Stimulated activated CD8-positive, alpha-beta memory T cell treated with anti-CD3 and anti-CD28 coated beads, Interleukin-4, amount 100 ng/mL, for 24 hours (primary cell): ENCODE measurements at regions not wholly inside any gene's neighbourhood (a gene's known extent, or its start where the extent isn't known, plus 50 kb on each side); places are given as distances from the start of the nearest gene placed in this dataset.

Experiments
- DNase-seq: peaks from one replicate; pipeline ENCODE4 v3.0.0-alpha.2; 2020; ENCODE audit warnings: low read depth

DNA sequence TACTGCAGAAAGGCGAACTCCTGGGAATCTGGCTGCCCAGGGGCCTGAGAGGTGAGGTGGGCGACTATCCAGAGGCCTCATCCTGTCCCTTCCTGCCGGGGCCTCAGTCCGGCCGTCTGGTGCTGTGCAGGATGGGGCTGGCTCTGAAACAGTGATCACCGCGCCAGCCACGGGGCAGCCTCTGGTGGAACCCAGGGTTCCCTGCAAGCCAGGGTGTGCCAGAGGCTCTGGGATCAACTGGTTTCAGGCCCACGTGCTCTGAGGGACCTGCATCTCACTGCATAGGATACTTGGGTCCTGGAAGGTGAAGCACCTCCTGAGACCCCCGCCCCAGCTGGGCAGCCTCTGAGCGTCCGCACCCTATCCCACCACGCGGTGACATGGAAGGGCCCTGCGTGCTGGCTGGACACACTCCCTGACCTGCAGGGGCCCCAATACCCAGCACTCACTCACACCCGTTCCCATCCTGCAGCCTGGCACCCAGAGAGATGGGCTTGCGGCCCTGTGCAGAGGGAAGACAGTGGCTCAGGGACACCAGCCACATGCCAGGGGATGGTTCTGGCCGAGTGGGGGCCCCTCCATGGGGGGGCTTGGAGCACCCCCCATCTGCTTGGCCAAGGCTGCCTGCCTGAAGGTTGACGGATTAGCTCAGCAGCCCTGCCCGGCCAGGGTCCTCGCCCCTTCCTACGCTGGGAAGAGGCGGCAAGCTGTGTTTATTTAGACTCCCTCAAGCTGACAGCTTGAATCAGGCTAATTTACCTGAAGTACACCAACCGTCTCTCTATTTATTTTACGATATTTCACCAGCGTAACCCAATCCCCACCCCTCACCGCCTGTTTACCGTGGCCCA lies 64.3 kb upstream of the TTC34 start:
- no peak for DNase-seq

DNA sequence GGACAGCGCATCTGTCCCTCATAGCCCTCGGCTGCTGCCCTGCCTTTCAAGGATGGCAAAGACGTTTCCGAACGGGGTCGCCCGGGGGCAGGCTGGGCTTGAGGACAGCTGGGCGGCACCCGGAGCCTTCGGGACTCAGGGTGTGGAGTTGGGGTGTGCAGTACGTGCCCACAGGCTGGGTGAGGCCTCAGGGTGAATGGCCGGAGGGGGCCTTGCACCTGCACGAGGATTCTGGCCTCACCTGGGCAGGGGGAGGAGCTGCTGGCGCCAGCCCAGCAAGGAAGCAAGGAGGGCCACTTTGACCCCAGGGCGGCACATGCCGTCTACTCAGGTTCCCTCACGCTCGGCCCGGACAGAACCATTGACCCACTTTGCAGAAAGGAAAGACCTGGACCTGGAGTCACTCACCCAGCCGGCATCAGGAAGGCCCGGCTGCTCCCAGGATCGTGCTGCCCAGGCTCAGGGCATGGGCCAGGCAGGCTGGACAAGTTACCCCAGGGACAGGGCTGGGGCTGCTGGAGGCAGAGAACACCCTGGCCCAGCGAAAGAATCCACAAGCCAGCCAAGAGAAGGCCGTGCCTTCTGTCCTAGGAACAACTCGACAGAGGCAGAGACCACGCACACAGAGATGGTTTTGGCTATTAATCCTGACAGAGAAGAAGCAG lies 65.1 kb upstream of the TTC34 start:
- DNase-seq = no peak

DNA sequence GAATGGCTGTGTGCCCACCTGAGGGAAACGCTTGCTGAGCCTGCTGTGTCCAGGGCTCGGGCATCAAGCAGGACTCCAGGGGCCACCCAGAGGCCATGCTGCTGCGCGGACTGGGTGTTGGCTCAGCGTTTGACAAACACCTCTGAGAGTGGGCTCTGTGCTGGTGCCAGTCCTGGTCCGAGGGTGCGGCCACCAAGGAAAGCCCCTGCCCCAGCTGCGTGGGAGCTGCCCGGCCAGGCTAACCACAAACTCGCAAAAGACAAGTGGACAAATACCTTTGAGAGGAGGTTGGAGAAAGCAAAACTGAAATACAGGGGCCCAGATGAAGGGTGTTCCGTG lies 65.6 kb upstream of the TTC34 start:
- no peak for DNase-seq

DNA sequence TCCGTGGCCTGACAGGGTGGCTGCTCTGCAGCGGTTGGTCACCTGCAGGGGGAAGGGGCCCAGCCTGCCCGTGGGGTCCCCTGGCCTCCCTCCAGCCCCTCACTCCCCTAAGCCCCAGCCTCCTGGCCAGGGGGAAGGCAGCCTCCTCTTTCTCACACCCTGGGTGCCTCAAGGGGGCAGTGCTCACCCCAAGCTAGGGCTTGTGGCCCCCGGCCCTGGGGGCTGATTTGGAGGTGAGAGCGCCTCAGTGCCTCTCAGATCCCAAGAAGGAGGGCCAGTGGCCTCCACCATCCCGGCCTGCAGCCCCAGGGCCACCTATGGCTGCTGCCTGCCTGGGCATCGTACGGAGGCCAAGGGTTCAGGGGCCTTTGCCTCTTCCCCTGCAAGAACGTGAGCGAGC lies 66.4 kb upstream of the TTC34 start:
- DNase-seq = no peak

DNA sequence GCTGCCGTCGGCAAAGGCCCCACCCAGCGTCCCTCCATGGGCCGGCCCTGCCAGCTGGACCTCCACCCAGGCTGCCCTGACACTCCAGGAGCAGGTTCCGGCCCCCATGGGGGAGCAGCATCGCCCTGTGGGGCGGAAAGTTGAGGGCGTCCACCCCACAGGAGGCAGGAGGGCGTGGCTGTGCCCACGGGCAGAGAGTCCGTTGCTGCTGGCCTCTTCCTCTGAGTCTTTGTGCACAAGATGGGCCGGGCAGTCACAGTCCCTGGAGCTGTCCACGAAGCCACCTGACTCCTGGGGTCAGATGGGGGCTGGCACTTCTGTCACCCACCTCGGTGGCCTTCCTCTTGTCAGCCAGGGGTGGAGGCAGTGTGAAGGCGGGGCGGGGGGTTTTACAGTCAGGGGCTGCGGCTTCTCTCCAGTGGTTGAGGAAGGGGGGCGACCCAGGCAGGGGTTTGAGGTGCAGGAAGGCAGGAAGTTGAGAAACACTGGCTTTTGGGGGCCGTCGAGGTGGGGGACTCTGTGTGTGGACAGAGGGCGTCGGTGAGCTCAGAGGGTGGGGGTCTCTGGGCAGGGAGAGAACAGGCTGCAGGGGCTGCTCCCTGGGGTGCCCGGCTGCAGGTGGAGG lies 67.2 kb upstream of the TTC34 start:
- no peak for DNase-seq

DNA sequence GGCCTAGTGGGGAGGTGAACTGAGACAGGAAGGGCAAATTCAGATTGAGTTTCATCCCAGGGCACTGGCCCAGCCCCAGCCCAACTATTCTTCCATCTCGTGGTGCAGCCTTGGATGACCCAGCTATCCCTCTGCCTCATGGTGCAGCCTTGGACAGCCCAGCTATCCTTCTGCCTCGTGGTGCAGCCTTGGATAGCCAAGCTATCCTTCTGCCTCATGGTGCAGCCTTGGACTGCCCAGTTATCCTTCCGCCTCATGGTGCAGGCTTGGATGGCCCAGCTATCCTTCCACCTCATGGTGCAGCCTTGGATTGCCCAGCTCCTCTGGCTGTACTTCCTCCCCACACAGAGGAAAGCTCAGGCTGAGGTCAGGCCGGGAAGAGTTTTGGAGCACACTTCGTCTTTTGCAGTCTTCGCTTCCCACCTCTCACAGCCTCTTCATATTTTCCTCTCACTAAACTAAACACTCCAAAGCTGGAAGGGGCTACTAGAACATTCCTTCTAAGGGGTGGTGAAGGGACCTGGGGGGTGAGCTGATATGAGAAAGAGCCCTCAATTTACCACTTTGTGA lies 69.8 kb upstream of the TTC34 start:
- no peak for DNase-seq

DNA sequence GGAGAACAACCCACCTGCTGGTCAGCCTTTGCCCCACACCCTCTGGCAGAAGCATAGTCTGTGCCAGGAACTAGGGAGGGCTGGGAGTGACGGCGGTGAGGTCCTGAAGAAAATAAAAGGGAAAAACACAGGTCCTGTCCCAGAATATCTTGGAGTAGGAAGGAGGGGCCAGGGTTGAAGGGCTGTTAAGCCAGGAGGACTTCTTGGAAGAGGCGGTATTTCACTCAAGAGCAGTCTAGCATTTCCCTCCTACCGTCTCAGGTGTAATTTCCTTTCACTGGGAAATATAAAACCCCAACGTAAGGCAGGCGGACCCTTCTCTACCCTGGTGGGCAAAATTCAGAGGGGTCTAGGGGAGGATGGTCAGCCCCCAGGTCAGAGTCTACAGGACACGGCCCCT lies 72.7 kb upstream of the TTC34 start:
- DNase-seq = no peak

DNA sequence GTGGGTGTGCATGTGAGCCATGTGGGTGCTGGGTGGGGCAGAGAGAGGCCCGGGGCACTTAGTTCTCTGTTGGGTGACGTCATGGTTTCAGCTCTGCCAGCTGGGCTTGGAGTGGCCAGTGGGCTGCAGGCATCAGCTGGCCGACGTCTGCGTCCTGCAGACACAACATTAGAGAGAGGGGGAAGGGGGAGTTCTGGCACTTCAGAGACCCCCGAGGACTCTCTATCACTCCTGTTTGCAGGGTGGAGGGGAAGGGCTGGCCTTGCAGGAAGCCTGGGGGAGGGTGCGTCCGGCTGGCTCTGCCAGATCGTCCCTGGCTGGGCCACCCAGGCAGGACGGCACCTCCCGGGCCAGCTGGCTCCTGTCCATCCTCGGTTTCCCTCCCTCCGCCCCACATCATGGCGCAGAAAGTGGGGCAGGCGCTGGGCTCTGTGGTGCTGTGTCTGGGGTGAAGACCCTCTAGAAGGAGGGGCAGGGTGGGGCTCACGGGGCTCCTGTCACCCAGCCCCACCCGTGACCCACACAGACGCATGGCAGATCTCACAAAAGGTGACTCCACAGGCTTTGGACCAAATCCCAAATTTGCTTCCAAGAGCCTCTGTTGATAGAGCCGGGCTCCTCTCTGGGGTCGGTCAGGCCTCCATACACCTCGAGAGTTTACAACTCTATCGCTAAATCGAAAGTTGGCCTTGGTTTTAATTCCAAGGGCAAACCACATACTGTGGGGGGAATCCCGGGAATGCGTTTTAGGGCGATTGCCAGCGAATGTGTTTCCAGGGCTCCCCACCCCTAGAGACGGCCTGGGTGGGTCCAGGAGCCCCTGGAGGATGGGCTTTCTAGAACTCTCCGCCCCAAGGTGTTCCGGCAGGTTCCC lies 73.4 kb upstream of the TTC34 start:
- DNase-seq = no peak

DNA sequence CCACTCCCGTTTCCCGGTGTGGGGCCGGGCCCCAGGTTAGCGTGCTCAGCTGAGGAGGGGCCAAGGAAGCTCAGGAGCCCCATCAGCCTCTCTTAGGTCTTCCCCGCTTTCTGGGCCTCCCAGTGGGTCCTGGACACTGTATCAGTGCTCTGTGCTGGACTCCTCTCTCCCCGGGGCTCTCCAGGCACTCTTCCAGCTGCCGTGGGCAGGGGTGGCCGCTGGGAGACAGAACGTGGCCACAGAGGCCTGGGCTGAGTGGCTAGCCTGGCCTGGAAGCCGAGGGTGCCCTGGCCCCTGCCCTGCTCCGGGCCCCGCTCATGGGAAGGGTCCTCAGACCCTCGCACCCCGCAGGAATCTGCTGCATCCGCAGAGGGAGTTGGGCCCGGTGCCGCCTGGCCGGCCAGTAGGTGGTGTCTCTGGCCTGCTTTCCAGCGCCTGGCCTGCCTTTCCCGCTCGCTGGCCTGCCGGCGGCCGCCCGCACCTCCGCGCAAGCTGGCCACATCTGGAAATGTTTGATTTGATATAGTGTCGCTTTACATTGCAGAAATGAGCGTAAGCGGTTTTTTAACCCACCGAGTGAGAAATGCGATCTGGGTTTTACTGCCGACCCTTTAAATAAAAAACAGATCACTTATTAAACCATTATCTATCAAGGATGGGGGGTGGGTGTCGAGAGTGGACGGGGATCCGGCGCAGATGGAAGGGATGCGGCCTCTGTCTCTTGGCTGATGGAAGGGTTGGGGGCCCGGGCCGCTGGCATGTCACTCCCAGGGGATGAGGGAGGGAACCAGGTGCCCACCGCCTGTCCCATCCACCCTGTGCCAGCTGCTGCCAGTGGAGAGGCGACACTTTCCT lies 74.4 kb upstream of the TTC34 start:
- DNase-seq = no peak

DNA sequence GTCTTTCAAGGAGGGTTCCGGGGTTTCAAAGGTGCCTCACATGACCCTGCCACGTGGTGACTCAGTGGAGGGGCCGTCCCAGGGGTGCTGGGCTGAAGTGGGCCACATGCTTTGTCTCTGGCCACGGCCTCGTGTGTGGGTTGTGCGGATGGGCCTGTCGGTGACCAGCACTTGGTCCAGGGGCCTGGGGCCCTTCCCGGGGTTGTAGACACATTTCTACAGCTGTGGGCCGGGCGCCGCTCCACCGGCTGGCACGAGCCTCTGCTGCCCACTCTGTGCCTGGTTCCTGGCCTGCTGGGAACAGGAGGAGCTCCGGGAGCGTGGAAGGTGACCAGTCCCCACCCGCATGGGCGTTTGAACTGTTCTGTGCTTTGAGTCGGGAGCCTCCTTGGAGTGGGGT lies 75.4 kb upstream of the TTC34 start:
- DNase-seq = no peak

DNA sequence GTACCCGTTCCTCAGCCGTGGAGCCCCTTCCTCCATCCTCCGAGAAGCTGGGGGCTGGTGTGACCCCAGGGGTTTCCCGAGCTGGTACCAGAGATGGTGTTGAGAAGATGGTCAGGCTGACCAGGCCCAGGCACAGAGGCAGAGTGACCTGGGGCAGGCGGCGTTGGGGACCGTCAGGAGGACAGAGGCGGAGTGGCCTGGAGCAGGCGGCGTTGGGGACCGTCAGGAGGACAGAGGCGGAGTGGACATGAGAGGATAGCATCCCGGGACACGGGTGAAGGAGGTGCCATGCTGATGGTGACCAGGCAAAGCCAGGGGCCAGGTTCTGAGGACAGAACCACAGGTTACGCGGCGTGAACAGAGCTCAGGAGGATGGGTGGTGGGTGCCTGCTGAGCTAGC lies 75.9 kb upstream of the TTC34 start:
- no peak for DNase-seq

DNA sequence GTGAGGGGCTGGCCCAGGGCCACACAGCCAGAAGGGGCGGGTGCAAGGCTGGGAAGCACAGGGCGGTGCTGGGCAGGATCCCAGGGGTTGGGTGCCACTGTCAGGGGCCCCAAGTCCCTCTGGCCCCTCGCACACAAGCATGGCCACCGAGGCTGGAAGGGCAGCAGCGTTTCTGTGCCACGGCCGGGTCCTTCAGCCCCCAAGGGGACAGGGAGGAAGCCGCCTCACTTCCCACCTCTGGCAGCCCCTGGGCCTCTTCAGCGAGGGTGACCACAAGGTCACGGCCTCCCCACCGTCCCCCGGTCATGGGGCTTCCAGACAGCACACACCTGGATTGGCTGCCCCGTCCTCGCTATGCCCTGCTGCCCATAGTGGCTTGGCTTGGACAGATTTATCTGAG lies 77.1 kb upstream of the TTC34 start:
- DNase-seq = no peak

DNA sequence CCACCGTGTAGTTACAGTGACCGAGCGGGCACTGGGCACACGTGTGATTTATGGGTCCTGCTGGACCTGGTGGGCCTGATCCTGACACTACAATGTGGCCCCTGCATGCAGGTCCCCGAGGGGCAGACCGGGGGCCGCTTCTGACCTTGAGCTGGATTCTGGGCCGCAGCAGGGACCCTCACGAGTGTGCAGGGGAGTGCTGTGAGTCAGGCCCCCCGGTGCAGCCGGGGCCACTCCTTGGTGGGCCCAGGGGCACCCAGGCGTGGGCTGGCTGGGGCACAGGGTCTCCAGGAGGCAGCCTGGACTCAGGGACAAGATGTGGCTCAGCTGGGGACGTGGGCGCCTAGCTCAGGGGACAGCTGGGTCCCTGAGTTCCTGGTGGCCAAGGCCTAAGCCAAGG lies 77.5 kb upstream of the TTC34 start:
- no peak for DNase-seq

DNA sequence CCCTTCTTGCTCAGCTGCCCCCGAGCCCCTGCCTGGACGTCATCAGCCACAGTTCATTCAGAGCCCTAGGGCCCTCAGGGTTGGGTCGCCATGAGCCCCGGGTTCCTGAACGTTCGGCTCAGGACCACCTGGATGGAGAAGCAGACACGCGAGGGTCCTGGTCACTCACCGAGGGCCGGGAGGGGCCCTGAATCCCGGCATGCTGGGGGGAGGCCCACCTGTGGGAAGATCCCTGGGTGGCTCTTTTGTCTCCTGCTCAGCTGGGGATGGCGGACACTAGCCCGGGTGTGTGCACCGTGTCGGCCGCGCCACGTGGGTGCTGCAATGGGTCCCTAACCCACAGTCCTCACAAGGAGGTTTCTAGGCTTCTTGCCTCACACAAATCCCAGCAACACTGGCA lies 78.1 kb upstream of the TTC34 start:
- no peak for DNase-seq

DNA sequence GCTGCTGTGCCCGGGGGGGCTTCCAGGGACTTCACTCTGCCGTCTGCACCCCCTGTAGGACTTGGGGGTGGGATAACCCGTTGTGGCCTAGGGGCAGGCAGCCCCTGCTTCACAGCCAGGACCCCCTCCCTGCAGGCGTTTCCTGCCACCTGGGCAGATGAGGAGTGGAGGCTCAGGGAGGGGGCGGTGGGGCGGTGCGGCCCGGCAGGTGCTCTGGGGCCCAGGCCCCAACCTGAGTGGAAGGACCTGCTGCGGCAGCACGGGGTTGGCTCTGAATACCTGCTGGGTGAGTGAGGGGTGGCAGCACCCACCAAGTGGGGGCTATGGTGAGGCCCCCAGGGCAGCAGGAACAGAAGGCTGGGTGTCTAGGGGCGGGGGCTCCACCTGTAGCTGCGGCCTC lies 78.6 kb upstream of the TTC34 start:
- DNase-seq = no peak

DNA sequence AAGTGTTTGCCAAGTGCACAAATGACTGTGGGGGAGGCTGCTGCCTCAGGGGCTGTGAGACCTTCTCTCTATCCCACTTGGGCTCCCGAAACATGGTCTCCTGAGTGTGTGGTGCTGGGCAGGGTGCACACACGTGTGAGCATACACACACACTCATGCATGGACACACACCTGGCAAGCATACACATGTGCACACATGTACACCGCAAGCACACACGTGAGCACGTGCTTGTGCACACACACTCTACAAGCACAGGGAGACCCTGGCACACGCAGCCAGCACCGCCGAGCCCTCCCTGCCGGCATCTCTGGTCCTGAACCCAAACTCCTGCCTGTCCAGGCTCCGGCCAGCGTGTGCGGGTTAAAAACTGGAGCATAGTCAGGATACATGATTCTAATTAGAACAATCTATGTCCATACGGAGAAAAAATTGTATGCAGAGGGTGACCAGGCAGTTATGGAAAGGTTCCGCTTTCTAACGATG lies 79.4 kb upstream of the TTC34 start:
- DNase-seq = no peak

DNA sequence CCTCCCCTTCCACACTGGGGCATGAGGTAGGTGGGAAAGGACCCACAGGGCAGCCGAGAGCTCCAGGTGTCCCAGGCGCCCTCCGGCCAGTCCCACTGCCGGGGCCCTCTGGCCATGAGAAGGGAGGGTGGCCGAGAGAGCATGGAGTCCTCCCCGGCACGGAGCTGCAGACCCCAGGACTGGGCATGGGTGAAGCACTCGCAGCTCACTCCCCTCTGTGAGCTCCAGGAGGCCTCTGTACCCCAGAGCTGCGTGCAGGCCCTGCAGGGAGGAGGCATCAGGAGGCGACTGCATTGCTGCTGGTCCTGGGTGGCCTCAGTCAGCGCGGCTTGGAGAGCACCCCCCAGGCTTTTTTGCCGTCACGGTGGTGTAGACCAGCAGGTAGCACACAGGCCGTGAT lies 80.1 kb upstream of the TTC34 start:
- no peak for DNase-seq

DNA sequence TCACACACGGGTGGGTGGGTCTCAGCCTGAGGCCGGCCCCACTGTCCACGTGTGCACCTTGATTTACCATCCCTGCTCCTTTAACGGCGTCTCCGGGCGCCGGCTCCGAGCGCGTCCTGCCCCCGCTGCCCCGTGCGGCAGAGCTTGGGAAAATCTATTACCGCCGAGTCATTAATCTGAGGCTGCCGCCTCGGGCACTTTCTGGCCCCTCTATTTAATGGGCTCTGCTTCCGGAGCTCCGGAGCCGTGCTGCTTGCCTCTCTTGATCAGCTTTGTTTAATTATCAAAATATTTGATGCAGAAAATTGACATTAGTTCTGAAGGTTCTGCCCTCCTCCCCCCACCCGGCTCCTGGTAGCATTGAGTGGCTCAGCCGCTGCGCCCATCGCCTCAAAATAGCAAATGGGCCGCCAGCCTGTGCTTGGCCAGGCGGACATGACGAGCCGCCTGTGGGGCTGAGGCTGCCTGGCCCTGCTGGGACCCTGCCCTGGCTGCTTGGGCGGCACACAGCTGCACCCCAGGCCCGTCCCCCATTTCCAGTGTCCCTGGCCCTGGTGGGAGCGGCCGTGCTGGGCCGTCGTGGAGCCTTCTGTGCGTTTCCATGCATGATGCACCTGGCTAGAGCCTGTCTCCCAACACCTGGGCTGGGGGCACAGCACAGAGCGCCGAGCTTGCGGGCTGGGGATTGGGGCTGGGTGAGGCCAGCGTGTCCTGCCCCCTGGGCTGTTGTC lies 81.6 kb upstream of the TTC34 start:
- no peak for DNase-seq

DNA sequence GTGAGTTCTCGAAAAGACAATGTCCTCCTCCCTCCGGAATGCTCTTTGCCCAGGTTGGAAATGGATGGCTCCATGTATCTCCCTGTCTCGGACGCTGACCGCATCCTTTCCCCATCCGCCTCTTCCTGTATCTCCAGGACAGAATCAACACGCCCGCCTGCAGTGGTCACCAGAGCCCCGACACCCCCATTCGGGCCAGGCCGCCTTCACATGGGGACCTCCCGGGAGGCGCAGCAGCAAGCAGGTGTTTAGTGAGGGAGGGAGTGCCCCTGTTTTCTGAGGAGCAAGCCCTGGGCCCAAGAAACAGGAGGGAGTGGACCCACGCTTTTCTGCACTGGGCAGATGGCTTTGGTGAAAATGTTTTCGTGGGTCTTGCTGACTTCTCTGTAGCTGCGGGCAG lies 83.5 kb upstream of the TTC34 start:
- DNase-seq = no peak

DNA sequence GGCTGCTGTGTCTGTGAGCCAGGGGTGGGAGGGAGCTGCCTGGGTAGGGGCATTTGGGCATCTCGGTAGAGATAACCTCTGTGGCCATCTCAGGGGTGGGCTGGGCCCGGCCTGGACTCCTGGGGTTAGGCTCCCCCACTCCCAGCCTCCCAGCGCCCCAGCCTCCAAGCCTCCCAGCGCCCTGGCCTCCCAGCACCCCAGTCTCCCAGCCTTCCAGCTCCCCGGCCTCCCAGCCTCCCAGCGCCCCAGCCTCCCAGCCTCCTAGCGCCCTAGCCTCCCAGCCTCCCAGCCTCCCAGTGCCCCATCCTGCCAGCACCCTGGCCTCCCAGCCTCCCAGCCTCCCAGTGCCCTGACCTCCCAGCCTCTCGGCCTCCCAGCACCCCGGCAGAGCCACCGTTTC lies 85.1 kb upstream of the TTC34 start:
- DNase-seq = no peak
